Vagina (tissue), 2 donors: ENCODE measurements at regions not wholly inside any gene's neighbourhood (a gene's known extent, or its start where the extent isn't known, plus 50 kb on each side); places are given as distances from the start of the nearest gene placed in this dataset.

Experiments
- POLR2AphosphoS5 ChIP-seq, 2 donors: sonication (generic); formaldehyde crosslinking; IDR thresholded peaks; one replicate each; pipeline ENCODE4 v1.9.0; 2017; ENCODE audit warnings: antibody characterized with exemption in 2 of 2, mild to moderate bottlenecking in 2 of 2, low read depth in 1 of 2; ENCODE audit not compliant: insufficient read depth in 1 of 2
- TF ChIP-seq, protein P1 (sequence below), 3 experiments: fragments of 450-650 bp in 2 of 3; fragments of 200-600 bp in 1 of 3; sonication (generic) in 1 of 3; IDR thresholded peaks; one replicate each; pipeline ENCODE4 v1.5.1; 2017 to 2019; ENCODE audit warnings: antibody characterized with exemption in 3 of 3, mild to moderate bottlenecking in 2 of 3, moderate library complexity in 2 of 3

DNA sequence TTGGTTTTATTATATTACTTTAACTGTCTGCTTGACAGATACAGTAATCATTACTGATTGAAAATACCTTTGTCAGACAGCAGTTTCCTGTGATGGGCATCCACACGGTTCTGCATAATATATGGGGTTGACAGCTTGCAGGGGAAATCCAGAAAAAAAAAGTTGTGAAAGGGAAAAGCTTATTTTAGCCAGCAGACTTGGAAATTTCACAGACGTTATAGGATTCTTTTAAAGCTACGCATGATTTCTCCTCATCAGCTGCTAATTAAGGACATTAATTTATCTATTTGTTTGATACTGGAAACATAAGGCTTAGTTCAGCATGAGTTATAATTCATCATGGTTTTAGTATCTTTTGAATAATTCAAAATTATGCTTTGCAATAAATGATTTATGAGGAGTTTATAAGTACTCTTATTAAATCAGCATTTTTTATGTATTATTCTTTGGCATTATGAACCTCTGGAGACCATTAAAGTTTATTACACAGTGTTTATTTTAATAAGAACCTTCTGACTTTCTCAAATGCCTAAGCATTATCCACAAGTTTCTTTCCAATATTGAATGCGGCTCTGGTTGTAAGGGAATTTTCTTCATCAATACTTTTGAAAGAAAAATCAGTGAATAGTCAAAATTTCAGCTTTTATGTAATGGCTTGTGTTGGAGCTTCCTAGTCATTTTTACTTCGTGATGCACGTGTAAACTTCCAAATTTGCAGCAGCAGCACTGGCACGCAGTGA, 235.3 kb upstream of the KCNK2 start:
- TF ChIP-seq, protein P1, sequence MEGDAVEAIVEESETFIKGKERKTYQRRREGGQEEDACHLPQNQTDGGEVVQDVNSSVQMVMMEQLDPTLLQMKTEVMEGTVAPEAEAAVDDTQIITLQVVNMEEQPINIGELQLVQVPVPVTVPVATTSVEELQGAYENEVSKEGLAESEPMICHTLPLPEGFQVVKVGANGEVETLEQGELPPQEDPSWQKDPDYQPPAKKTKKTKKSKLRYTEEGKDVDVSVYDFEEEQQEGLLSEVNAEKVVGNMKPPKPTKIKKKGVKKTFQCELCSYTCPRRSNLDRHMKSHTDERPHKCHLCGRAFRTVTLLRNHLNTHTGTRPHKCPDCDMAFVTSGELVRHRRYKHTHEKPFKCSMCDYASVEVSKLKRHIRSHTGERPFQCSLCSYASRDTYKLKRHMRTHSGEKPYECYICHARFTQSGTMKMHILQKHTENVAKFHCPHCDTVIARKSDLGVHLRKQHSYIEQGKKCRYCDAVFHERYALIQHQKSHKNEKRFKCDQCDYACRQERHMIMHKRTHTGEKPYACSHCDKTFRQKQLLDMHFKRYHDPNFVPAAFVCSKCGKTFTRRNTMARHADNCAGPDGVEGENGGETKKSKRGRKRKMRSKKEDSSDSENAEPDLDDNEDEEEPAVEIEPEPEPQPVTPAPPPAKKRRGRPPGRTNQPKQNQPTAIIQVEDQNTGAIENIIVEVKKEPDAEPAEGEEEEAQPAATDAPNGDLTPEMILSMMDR (IDR thresholded peaks at IDR 0.05) = no peak
- no peak for TF ChIP-seq POLR2AphosphoS5 (IDR thresholded peaks at IDR 0.05; ENCODE audit: insufficient read depth in 1 of 2, low read depth in 1 of 2)
